ENCODE measurements at regions not wholly inside any gene's neighbourhood (a gene's known extent, or its start where the extent isn't known, plus 50 kb on each side); places are given as distances from the start of the nearest gene placed in this dataset.

DNA sequence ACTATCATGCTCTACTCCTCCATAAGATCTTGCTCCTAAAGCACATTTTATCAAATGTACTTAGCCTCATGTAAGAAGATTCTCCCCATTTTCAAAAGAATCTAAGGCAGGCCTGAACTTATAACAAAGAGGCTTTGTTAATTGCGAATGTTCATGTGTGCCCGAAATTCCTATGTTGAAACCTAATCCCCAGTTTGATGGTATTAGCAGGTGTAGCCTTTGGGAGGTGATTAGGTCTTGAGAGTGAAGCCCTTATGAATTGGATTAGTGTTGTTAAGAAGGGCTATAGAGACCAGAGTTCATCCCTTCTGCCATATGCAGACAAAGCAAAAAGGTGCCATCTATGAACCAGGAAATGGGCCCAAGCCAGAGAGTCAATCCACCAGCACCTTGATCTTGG, 234.5 kb downstream of the PAX3 start:
- in situ Hi-C loops (cut with MboI; ENCODE audit: low sequenced_read_pairs), result loop anchor here (25.0 kb wide), 1 partner anchor 498 kb away; no protein-coding TSS in a partner anchor

DNA sequence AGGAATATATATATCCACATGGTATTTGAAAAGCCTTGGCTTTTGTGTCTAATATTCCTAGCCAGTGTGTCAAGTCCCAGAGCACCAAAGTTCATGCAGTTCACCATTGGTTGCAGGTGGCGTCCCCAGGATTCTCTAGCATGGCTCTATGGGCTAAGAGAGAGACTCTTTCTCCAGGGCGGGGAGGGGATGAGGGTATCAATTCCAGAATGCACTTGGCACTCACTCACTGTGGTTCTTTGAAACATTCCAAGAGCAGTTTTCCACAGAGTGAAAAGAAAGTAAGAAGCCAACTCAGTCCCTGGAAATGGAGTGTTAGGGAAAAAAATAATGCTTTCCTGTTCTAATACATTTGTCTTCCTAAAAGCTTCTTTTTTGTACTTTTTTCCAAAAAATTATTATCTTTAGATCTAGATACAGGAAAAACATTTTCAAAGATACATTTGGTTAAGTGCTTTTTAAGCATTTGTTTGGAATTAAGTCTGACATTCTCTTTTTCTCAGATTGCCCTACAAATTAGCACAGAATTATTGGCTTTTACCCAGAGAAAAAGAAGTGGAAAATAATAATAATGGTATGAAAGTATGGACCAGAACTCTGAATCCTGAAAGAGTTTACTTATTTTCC, 239.9 kb downstream of the PAX3 start:
- in situ Hi-C loops (cut with MboI; ENCODE audit: low sequenced_read_pairs), result loop anchor here (25.0 kb wide), 1 partner anchor 503 kb away; no protein-coding TSS in a partner anchor

DNA sequence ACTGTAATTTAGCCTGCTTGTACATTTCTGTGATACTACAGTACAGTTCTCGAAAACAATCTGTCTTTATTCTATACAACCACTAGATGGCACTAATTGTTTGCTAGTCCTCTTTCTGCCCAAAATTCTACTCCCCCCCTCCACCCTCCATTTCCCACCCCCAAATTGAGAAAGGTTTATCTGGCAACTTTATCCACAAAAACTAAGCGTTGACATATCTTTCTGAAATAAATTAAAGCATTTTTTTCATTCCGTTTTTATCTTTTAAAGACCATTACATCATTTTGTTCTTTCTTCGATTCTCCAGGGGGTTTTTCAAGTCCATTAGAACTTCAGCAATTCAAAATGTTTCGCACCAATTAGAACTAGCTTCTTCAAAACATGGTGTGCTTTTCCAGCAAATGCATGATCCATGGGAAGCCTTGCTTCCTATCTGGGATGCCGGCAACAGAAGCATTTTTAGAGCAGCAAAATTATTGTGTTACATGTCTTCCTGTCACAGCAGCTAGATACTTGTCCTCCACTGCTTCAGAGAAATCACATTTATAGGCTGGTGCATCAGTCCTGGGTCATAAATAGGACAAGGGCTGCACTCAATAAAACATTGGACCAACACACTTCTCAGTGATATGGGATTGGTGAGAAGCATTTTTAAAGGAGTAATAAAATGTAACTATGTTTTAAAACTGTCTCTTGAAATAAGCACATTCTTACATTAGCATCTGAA, 241.3 kb downstream of the PAX3 start:
- in situ Hi-C loops (cut with MboI; ENCODE audit: low sequenced_read_pairs), result loop anchor here (25.0 kb wide), 1 partner anchor 505 kb away; no protein-coding TSS in a partner anchor

DNA sequence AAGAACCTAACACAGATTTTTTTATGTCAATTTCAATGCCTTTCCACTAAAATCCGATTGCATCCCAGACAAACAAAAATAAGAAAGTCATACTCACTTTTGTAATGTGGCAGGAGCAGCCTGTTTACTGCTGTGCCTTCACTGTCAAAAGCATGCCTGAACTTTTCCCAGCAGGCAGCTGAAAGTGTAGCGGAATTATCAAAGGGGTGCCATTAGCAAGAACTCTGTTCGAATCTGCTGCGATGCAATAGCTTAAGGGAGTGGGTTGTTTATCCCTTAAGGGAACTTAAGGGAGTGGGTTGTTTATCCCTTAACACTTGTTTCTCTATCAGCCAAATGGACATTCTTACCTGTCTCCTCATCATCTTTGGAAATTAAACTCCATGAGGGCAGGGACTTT, 243.5 kb downstream of the PAX3 start:
- in situ Hi-C loops (cut with MboI; ENCODE audit: low sequenced_read_pairs), result loop anchor here (25.0 kb wide), 1 partner anchor 507 kb away; no protein-coding TSS in a partner anchor

DNA sequence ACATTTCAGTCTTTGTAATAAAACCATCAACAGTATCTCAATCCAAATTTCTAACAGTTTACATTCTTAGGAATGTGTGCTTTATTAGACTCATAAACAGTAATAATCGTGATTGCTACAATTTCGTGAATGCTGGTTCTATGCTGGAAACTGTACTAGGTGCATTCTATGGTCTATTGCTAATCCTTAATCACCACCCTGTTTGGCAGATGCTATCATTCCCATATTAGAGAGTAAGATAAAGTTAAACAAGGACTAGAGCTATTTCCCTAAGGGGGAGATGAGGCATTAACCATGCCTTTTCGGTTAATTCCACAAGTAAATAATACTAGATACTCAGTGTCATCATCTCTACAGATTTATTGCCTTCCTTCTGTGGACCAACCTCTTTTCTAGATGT, 244.0 kb downstream of the PAX3 start:
- in situ Hi-C loops (cut with MboI; ENCODE audit: low sequenced_read_pairs), result loop anchor here (25.0 kb wide), 1 partner anchor 507 kb away; no protein-coding TSS in a partner anchor

DNA sequence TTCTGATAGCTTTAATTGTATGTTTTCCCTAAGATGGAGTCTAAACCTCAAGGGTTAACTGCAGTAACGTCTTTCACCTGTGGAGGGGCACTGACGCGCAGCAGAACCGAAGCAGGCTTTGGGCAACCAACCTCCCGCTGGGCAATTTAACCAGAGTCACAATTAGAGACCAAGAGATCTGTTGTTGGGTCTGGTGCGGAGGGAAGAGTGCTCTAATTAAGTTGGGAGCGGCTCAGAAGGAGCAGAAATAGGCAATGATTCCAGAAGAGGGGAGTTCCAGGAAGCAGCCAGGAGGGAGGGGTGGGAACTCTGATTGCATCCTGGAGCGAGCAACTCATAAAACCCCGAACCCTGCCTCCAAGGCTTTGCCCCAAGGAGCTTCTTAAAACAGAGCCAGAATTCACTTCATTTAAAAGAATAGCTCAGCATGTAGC, 245.8 kb downstream of the PAX3 start:
- in situ Hi-C loops (cut with MboI; ENCODE audit: low sequenced_read_pairs), result loop anchor here (25.0 kb wide), 1 partner anchor 509 kb away; no protein-coding TSS in a partner anchor

DNA sequence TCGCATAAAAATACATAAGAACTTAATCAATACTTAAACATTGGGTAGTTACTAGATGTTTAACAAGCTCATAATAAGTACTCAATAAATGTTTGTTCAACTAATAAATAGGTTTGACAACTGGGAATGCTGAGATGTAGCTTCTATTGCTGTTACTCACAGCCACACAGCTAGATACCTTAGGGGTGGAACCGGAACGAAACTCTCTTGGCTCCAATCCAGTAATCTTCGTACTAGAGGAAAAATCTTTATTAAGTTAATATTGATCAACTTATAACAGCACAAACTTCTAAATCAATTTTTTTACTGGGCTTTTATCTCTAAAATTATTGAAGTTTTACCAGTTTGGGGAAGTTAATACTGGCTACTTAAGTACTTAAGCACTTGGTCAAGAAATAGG, 247.8 kb downstream of the PAX3 start:
- in situ Hi-C loops (cut with MboI; ENCODE audit: low sequenced_read_pairs), result loop anchor here (25.0 kb wide), 1 partner anchor 511 kb away; no protein-coding TSS in a partner anchor

DNA sequence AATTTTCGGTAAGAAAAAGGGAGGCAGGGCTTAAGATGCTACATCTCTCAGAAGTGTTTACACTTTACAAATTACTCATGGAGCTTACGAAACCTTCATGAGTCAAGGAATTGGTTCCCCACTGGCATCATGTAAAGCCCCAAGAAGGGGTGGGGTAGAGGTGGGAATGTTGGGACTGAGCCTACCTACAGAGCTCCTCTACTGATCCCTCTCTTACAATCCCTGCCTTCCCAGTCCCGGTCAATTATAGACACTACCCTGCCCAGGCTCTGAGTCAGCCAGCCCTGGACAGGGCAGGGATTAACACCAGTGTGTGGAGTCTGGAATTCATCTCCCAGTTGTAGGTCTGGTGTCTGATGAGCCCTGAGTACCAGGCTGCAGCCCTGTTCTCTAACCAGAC, 248.9 kb downstream of the PAX3 start:
- in situ Hi-C loops (cut with MboI; ENCODE audit: low sequenced_read_pairs), result loop anchor here (25.0 kb wide), 1 partner anchor 512 kb away; no protein-coding TSS in a partner anchor

DNA sequence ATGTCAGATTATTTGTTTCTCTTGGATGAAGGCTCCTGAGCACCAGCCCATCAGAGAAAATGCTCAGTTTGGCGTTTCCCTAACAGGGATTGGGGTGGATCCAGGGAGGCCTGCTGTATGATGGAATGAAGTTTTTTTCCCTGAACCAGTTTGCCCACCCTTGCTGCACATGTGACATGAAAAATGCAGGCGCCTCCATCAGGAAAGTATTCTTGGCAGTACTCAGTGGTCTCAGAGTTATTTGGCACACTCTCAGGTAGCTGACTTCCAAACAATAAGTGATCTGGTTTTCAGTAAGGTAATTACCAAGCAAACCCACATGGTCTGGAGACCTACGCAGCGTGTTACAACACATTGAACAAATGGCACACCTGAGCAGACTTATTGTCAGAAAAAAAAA, 254.9 kb downstream of the PAX3 start:
- in situ Hi-C loops (cut with MboI; ENCODE audit: low sequenced_read_pairs), result no loop called here

DNA sequence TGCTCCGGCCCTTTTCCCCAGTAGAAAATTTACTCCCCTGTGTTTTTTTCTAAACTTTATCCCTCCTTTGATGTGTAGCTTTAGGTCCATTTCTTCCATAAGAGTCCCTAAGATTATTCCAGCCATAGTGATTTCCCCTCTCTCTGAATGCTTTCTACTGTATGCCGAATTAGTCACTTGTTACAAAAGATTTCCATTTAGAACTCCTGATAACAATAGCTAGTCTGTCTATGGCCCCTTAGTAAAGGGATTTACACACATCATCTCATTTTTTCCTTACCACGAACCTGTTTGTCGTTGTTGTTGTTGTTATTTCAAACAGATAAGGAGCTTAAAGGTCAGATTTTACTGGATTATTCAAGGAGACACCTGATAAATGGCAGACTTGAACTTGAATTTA, 256.1 kb downstream of the PAX3 start:
- in situ Hi-C loops (cut with MboI; ENCODE audit: low sequenced_read_pairs), result no loop called here

DNA sequence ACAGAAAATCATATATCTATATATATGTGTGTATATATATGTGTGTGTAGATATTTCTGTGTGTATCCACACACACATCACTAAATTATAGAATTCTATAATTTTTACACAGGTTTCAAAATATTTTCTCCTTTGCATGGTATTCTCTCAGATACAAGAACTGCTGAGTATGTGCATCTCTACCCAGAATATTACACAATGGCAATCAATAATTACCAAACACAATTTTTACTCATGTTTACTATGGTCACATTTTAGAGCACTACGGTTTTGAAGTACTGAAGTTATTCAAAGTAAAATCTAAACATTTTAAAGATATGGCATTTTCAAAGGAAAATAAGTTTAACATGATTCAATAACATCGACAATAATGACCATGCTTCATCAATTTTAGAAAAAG, 258.5 kb downstream of the PAX3 start:
- in situ Hi-C loops (cut with MboI; ENCODE audit: low sequenced_read_pairs), result no loop called here

DNA sequence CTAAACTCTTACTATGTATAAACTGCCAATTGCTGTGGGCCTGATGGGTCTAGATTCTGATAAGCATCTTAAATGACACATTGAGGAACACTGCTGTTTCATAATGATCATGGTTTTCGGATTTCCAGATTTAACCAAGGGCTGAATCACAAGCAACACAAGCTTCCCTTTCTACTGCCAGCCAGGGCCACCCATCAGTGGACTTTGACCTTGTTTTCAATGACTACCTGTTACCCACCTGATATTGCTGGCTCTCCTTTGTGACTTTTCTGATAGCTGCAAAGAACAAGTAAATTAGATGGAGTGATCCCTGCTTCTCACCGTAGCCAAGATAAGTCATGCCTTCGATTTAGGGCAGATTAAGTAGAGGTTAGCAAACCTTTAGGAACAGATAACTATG, 259.0 kb downstream of the PAX3 start:
- in situ Hi-C loops (cut with MboI; ENCODE audit: low sequenced_read_pairs), result no loop called here

DNA sequence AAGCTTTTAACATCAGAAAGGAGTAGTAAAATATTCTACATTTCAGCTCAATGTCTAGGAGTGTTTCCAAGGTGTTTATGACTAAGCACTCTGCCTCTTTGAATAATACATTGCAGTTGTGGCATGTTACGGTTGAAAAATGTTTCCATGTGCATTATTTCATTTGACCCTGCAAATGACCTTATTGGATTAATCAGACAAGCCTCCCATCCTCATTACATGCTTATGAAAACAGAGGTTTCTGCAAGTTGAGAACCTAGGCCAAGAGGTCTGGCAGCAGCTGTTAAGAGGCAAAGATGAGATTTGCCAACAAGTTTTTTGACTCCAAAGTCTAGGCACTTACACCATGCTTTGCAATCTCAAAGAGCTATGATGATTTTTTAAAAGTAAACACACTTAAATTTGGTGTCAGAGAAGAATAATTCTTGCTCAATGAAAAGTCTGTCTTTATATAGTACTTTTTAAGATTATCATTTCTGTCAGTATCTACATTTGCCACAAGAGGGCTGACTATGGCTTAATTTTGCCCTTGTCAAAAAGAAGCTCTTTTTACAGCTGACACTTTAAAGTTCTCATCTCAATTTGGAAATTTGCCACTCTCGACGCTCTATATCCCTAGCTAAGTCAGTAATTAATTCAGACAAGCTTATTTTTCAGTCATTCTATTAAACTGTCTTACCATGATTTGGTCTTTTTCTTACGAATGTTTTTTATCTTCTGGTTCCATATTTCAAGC, 260.6 kb downstream of the PAX3 start:
- in situ Hi-C loops (cut with MboI; ENCODE audit: low sequenced_read_pairs), result no loop called here

DNA sequence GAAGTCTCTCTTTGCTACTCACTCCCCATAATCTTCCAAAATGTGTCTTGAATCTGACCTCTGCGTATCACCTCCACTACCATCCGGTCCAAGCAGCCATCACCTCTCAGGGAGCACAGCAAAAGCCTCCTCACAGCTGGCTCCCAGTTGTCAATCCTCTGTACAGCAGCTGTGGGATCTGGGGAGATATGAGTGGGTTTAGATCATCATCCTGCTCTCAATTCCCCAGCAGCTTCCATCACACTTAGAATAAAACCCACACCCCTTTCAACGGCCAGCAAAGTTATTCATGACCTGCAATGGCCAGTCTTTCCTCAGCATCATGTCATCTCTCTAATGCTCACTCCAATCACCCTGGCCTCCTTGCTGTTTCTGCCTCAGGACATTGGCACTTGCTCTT, 261.6 kb downstream of the PAX3 start:
- in situ Hi-C loops (cut with MboI; ENCODE audit: low sequenced_read_pairs), result no loop called here

DNA sequence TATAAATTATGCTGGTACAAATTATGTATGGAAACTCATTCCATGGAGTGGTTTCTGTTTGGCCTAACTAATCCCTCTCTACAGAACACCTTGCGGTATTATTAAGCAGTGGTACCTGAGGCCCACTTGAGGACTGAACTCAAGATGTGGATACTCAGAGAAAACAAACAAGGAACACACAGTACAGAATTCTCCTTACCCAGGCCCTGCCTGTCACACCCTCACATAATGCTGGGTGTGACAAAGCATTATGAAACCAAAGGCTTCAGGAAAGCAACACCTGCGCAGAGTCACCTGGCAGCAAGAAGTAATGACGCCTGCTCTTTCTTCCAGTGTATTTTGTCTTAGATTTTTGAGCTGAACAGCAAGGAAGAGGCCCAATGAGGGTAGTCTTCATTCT, 264.7 kb downstream of the PAX3 start:
- in situ Hi-C loops (cut with MboI; ENCODE audit: low sequenced_read_pairs), result no loop called here

DNA sequence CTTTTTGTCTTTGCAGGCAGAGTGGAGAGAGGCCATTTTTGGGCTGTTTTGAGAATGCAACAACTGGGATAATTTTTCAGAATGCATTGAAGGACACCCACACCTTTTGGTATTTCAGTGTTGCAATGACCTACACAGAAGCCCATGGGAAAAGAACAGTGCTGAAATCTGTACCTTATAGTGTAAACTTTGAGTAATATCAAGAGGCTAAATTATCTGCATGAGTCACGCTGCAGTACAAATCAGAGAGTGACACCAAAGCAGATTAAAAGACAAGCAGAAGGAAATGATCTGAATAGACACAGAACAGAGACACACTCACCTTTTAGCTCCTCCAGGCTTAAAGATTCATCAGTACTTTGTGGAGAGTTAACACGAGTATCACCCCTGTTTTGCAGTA, 265.3 kb downstream of the PAX3 start:
- in situ Hi-C loops (cut with MboI; ENCODE audit: low sequenced_read_pairs), result no loop called here

DNA sequence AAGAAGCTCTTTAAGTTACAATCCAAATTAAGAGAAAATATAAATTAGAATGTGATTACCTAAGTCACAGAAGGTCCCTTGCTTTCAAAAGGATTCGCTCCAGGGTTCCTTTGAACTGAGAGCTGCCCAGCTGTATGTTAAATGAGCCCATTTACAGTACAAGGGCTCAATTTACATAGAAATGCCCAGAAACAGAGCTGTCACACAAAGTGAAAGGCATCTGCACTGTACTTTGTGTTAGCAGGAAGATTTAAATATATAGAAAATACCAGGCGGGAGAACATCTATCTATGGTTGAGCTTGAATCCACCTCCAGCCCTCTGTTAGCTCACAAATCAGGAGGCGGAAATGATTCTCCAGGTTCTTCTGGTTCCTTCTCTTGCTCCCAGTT, 272.9 kb downstream of the PAX3 start:
- in situ Hi-C loops (cut with MboI; ENCODE audit: low sequenced_read_pairs), result no loop called here

DNA sequence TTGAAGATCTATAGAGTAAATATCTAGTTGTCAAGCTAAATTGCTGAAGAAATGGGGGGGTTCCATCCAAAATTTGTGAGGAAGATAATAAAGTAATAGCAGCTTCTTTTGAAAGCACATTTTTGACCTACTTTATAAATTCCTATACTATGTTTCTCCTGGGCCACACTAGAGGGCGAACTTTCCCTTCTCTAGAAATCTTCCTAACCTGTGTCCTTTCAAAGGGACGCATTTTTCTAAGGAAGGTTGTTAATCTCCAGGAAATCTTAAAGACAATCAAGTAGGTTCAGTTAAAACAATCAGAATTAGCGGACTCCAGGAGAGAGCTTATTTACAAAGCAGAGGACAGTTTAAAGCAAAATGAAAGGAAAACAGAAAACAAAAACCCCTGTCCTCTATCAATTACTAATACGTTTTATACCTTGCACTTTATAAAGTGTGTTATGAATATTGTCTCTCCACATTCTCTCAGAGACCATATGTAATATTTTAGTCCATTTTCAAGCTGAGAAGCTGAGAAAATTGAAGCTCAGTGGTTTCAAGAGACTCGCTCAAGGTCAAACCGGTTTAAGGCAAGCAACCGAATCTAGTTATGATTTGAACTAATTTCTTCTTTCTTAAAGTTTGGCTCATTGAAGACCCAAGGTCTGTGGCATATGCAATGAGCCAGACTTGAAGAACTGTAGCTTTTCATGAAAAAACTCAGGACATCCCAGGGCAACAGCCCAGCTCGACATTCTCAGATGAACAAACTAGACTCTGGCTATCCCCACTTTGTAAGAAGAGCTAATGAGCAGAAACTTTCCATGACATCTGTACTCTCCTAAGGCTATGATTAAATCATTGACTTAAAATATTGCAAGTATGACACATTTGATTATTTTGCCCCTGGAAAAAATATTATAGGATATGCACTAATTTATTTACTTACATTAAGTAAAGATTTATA, 273.6 kb downstream of the PAX3 start:
- in situ Hi-C loops (cut with MboI; ENCODE audit: low sequenced_read_pairs), result no loop called here

DNA sequence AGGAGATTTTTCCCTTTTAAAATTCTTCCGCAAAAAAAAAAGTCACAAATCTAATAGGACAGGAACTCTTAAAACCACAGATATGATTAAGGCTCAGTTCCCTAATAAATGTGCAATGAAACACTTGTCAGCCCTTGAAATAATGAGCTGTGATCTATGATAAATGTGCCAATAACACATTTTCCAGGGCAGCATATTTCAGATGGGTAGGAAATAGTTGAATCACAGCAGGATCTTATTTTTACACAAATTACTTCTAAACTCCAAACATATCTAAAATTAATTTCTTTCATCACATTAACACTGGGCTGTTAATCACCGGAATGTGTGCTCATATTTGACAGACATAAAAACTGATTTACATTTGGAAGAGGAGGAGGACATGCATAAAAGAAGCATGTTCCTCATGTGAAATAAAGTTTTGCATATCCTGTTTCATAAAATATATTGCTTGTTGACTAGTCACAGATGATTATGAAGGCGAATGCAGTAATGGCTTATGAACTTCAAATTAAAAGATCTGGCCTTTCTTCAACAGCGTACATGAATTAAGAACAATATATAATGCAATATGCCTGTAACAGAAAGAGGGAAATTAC, 281.4 kb downstream of the PAX3 start:
- in situ Hi-C loops (cut with MboI; ENCODE audit: low sequenced_read_pairs), result no loop called here

DNA sequence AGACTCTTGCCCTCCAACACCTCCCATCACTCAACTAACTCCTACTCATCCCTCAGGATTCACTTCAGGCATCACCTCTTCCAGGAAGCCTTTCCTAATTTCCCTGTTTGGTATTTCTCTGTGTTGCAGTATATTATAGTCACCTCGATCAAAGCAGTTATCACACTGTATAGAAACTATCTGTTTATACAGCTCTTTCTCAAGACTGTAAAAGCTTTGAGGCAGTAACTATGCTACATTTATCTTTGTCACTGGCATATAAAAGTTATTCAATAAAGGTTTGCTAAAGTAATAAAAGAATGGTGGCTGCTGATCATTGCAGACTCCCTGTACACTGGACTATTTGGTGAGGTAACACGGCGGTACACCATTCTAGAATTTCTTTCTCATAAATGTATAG, 284.9 kb downstream of the PAX3 start:
- in situ Hi-C loops (cut with MboI; ENCODE audit: low sequenced_read_pairs), result no loop called here
